DMS 273 treated with DMSO at 0.1 percent for 48 hours (cell line): ENCODE measurements at regions not wholly inside any gene's neighbourhood (a gene's known extent, or its start where the extent isn't known, plus 50 kb on each side); places are given as distances from the start of the nearest gene placed in this dataset.

ENCODE experiments used
- DNase-seq: peaks from one replicate; lab custom pipeline; 2025; lab: John Stamatoyannopoulos, UW

GRCh38 chr1:22245726-22246125, 102.8 kb upstream of the WNT4 start:
- no peak for DNase-seq

GRCh38 chr1:22246755-22247480, 104.0 kb upstream of the WNT4 start:
- DNase-seq = no peak

DNA sequence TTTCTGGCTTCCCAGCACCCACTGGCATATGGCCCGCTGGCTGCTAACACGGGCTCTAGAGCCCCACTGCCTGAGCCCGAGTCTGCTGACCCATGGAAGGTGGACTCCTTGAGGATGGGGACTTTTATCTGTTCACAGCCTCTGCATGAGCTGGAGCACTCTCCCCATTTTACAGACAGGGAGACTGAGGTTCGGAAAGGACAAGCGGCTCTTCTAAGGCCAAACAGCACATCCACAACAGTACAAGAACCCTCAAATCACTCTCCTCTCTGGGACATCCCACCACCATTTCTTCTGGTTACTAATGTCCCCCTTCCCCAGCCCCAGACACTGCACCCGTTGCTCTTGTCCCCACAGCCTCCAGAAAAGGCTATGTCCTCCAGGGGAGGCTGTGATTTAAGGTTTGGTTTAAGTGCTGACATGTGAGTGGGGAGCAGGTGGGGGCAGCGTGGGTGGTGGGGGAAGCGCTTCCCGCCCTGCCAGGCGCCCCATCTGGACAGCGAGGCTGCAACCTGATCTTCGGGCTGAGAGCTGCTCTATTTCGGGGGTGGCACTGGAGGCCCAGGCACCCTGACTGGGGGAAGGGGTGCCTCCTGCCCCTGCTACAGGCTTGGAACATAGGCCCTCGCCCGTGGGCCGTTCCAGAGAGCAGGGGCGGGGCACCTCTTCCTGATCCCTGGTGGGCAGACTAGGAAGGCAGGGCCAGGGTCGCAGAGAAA, 104.8 kb upstream of the WNT4 start:
- DNase-seq = peak; percentile 32

DNA sequence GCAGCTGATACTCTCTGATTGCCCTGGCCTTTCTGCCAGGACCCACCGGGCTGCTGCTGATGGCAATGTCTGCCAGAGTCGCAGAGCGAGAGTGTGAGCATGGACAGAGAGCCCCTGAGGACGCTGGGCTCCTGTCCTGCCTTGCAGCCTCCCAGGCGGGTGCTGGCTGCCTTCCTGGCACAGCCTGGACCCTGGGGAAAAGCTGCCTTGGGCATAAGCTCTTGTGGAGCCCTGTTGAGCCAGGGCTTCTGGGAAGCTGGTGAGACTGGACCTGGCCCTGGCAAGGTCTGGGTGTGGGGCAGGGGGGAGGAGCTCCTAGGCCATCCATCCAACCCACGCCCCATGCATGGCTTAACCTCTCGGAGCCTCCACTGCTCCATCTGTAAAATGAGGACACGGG, 105.8 kb upstream of the WNT4 start:
- DNase-seq = no peak

DNA sequence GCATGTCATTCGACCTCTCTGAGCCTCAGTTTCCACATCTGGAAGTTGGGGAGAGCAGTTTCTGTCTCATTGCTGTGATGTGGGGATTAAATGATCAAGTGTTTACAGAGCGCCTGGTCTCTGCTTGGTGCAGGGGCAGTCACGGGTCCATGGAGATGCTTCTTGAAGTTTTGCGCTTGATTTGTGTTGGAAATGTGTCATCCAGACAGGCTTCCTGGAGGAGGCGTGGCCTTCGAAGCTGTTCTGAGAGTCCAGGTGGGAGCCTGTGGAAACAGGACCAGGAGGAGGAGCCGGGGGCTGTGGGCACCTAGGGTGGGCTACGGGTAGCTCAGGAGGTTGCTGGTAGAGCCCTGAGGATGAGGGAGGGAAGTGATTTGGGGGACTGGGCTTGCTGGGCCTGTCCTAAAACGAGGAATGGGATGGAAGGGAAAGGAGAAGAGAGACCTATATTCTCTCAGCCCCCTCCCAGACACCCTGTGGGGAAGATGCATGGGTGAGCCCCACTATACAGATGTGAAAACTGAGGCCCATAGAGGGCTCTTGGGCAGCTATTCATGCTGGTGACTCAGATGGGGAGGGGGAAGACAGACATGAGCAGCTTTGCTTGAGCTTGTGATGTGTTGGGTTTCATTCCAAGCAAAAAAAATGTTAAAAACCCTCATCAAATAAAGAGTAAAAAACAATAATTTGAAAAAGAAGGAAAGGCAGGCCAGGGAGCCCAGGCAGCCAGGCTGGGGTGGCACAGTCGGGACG, 107.2 kb upstream of the WNT4 start:
- DNase-seq = no peak

GRCh38 chr1:22250724-22251123, 107.8 kb upstream of the WNT4 start:
- no peak for DNase-seq

- DNase-seq = no peak
These were observed 109.4 kb upstream of the WNT4 start for GRCh38 chr1:22252251-22252650.

DNA sequence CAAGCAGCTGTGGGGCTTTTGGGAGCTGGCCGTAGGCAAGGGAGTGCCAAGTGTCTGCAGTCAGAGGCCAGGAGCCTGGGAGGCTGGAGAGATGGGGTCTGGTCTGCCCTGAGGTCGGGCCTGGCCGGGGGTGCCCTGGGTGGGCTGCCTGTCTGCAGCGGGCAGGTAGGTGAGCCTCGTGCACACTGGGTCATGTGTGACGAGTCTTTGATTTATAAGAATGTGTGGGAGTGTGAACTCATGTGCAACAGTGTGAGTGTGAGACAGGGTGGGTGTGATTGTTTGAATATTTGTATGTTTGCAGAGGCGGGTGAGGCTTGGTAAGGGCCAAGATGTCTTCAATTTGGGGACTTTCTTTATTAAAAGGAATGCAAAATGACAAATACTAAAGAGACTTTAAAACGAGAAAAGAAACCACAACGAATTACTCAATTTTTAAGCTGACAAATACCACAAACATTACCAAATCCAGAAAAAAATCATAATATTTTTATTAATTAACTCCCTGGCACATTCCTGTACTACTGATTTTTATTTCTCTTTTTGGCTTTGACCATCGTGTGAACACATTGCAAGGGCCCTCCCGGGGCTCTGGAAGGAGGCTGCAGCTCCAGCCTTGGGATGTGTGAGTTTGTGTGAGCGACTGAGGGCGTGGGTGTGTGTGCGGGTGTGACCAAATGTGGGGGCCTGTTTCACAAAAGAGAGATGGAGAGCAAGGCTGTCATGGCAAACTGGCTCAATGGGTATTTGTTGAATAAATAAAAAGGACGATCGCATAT, 110.3 kb upstream of the WNT4 start:
- no peak for DNase-seq

DNA sequence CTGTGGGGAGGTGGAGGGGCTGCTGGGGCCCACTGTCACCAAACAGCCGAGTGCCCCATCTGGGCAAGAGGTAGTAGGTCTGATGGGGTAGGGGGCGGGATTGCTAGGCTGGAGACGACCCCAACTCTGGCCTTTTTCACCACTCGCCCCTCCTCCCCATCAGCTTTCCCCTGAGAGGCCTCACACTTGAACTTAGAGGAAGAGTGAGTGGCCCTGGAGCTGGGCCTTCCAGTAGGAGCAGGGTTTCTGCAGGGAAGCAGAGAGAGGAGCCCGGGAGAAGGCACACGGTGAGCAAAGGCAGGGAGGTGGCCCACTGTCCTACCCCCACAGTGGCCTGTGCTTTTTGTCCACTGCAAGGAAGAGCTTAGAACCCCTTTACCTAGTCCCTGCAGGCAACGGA, 111.9 kb upstream of the WNT4 start:
- no peak for DNase-seq

DNA sequence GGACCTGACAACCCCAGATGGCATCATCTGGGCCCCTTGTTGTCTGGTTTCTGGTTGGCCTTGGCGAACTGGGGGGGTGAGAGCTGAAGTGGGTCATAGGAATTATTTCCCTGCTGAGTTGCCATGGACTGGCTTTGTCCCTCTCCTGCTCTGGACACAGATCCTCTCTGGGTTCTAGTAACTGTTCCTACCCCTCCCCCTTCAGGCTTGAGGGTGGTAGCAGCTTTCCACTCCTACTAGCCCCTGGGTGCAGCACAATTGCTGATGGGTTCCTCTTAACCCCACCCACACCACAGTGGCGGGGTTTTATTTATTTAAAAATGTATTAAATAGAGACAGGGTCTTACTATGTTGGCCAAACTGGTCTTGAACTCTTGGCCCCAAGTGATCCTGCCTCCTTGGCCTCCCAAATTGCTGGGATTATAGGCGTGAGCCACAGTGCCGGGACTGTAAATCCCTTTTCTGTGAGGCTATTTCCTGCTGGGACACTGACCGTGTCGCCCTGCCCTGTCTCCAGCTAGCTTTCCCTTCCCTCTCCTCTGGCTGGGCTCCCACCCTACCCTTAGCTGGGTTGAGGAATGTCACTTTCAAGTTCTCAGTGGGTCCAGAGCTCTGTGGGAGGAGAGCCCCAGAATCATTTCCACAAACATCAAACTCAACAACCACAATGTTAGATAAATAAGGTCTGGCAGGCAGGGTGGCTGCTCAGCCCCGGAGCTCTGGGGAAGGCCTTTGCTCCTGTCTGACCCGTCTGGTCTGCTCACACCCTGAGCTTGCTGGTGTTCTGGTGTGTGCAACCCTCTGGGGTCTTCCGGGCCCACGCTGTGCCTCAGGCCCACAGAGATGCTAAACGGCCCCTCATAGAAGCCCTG, 112.7 kb upstream of the WNT4 start:
- DNase-seq = no peak

- DNase-seq = no peak
These were observed 113.3 kb upstream of the WNT4 start for GRCh38 chr1:22256213-22256512.

GRCh38 chr1:22257290-22258275, 114.7 kb upstream of the WNT4 start:
- no peak for DNase-seq

DNA sequence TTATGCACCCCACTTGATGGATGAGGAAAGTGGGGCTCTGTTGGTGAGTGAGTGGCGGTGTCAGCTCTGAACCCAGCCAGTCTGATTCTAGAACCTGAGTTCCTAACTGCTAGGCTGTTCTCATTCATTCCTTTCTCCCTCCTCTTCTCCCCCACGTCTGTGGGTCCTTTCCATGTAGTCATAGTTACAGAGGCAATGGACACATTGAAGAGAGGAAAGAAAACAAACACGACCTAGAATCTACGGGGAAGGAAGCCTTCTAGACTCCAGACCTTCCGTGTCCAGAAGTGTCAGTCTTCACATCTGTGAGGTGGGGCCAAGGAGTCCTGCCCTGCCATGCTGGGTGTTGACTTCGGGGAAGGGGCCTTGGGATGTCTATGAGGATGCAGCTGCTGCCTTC, 115.8 kb upstream of the WNT4 start:
- DNase-seq = no peak

DNA sequence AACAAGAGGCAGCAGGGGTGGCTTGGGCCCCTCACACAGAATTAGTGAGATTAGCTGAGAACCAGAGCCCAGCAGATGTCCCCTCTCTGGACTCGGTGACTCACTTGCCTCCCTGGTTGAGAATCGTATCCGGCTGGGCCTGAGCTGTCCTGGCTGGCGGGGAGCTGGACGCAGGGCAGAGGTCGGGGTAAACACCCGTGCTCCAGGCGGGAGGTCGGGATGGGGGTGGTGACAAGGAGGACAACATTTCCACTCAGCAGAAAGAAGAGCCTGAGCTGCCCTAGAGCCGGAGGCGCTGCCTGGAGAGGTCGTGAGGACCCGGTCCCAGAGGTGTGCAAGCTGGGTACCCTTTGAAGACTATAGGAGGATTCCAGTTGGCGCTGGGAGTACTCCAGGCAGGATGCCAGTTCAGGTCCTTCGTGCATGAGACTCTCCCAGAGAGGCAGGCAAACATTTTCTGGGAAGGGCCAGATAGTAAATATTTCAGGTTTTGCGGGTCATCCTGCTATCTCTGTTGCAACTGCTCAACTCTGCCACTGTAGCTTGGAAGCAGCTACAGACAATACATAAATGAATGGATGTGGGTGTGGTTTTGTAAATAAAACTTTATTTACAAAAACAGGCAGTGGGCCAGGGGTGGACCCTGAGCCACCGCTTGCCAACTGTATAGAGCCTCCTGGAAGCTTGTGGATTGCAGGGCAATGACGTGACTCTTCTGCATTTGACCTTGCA, 116.8 kb upstream of the WNT4 start:
- no peak for DNase-seq

GRCh38 chr1:22260860-22261432, 118.0 kb upstream of the WNT4 start:
- no peak for DNase-seq

GRCh38 chr1:22261580-22261979, 118.7 kb upstream of the WNT4 start:
- DNase-seq = no peak

- DNase-seq = peak; percentile 51
These were observed 119.7 kb upstream of the WNT4 start for GRCh38 chr1:22262583-22262982.

DNA sequence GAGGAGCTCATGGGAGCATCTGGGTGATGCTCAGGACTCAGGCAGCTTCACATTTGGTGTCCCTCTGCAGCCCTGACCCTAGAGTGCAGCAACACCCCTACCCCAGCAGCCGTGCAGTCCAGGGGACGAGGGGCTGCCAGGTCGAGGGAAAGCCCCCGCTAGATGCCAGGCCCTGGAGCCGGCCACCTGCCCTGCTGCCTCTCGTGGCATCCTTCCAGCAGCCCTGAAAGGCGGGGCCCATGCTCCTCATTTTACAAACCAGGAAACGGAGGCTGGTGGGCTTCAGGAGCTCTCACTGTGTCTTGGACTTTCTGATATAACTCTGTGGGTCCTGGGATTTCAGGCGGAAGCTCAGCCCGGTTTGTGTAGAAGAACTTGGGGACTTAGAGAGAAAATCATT, 120.5 kb upstream of the WNT4 start:
- no peak for DNase-seq
